Heart left ventricle (tissue), 13 donors: ENCODE measurements at regions not wholly inside any gene's neighbourhood (a gene's known extent, or its start where the extent isn't known, plus 50 kb on each side); places are given as distances from the start of the nearest gene placed in this dataset.
"Not testable (repeated sequence)": the region's sequence is repeated elsewhere in the genome, so short reads cannot be mapped to it uniquely, and the experiment has no call there.

ENCODE experiments used
- POLR2A ChIP-seq, 2 donors: fragments of 450-650 bp; IDR thresholded peaks; one replicate each; pipeline ENCODE4 v1.6.1; 2017; ENCODE audit warnings: antibody characterized with exemption in 2 of 2, mild to moderate bottlenecking in 2 of 2, moderate library complexity in 2 of 2
- TF ChIP-seq, protein P1 (sequence below), 12 donors: fragments of 200-600 bp; sonication (generic) in 4 of 12; IDR thresholded peaks; one replicate each; pipeline versions ENCODE4 v1.5.0 to v1.8.0; 2018 to 2022; ENCODE audit warnings: antibody characterized with exemption in 12 of 12, mild to moderate bottlenecking in 5 of 12
- donor health status: ischemic (EF 13 %, LVEDD 7.1; RV severe dilation, severe dysfunction).
- donor health status: DM: no; HTN: yes; CAD: no.
- donor health status: DM: no; HTN: no; CAD: no.
- donor health status: ischemic (EF 25% LVEDD 6.9; RV normal size, moderate dysfunction).
- donor health status: ischemic (EF 25% LVEDD 5.7; RV mildly dilated, moderate dysfunction).
- donor health status: ischemic (EF 35%, LVEDD 5.7; RV mildly dilated, moderate dysfunction).
- donor health status: nonischemic (EF 11% LVEDD 7.7; RV severe dilation, severe dysfunction).
- donor health status: DM: yes; HTN: yes; CAD: no.
- donor health status: PGD.
- donor health status: ischemic (EF 29% LVEDD 5.4; RV normal size, mild dysfunction).
- donor health status: nonischemic (EF 23%, LVEDD 6.1; RV moderate dilation, normal function).

DNA sequence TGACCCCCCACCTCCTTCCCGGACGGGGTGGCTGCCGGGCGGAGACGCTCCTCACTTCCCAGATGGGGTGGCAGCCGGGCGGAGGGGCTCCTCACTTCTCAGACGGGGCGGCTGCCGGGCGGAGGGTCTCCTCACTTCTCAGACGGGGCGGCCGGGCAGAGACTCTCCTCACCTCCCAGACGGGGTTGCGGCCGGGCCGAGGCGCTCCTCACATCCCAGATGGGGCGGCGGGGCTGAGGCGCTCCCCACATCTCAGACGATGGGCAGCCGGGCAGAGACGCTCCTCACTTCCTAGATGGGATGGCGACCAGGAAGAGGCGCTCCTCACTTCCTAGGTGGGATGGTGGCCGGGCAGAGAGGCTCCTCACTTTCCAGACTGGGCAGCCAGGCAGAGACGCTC, 112.1 kb upstream of the GOT2 start:
- TF ChIP-seq, protein P1, sequence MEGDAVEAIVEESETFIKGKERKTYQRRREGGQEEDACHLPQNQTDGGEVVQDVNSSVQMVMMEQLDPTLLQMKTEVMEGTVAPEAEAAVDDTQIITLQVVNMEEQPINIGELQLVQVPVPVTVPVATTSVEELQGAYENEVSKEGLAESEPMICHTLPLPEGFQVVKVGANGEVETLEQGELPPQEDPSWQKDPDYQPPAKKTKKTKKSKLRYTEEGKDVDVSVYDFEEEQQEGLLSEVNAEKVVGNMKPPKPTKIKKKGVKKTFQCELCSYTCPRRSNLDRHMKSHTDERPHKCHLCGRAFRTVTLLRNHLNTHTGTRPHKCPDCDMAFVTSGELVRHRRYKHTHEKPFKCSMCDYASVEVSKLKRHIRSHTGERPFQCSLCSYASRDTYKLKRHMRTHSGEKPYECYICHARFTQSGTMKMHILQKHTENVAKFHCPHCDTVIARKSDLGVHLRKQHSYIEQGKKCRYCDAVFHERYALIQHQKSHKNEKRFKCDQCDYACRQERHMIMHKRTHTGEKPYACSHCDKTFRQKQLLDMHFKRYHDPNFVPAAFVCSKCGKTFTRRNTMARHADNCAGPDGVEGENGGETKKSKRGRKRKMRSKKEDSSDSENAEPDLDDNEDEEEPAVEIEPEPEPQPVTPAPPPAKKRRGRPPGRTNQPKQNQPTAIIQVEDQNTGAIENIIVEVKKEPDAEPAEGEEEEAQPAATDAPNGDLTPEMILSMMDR (IDR thresholded peaks at IDR 0.05) = not testable (repeated sequence)
- TF ChIP-seq POLR2A (IDR thresholded peaks at IDR 0.05) = not testable (repeated sequence)
